HG03439 (cell line): ENCODE measurements at regions not wholly inside any gene's neighbourhood (a gene's known extent, or its start where the extent isn't known, plus 50 kb on each side); places are given as distances from the start of the nearest gene placed in this dataset.

Experiments used
- ATAC-seq: cut with Tn5 transposase; IDR thresholded peaks from one replicate; pipeline ENCODE4 v1.9.1; 2021; ENCODE audit warnings: mild to moderate bottlenecking, moderate library complexity; ENCODE audit not compliant: unreplicated experiment

DNA sequence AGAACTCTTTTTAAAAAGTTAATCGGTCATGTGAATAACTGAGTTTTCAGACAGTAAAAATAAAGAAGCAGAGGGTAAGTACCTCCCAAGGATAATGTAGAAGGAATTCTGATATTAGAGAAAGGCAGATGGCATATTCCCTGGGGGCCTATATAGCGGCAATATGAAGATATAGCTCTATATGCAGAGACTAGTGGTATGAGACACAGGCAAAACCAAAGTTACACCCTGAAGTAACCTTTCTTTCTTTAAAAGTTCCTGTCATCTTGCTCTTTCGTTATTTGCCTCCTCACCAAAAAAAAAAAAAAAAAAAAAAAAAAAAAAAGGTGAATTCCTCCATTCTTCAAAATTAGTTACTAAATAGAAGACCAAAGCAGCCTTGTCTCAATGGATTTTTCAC, 76.2 kb upstream of the ARHGAP32 start:
- ATAC-seq = no peak

DNA sequence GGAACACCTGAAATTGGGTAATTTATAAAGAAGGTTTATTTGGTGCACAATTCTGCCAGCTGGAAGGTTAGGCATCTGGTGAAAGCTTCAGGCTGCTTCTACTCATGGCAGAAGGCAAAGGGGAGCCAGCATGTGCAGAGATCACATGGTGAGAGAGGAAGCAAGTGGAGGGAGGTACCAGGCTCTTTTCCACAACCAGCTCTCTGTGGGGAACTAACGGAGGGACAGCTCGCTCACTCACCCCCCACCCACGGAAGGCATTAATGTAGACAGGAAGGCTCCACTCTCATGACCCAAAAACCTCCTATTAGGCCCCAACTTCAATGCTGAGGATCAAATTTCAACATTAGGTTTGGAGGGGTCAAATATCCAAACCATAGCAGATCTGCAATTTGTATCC, 75.6 kb upstream of the ARHGAP32 start:
- no peak for ATAC-seq

DNA sequence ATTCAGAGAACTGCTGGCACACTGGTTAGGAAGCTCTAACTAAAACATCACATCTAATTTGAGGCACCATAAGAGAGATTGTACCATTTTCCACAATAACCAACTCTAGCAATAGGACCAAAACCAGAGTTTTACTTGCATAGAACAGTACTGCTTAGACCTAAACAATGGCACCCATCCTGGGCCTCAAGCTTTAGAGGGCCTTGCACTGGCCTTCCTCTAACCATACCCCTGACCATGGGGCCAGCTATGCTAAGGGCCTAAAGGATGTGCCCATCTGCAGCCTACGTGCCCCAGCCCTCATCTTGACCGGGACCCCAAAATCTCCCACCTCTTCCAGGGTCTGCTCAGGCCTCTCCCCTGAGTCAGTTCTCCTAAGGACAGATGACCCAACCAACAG, 74.4 kb upstream of the ARHGAP32 start:
- ATAC-seq = no peak

DNA sequence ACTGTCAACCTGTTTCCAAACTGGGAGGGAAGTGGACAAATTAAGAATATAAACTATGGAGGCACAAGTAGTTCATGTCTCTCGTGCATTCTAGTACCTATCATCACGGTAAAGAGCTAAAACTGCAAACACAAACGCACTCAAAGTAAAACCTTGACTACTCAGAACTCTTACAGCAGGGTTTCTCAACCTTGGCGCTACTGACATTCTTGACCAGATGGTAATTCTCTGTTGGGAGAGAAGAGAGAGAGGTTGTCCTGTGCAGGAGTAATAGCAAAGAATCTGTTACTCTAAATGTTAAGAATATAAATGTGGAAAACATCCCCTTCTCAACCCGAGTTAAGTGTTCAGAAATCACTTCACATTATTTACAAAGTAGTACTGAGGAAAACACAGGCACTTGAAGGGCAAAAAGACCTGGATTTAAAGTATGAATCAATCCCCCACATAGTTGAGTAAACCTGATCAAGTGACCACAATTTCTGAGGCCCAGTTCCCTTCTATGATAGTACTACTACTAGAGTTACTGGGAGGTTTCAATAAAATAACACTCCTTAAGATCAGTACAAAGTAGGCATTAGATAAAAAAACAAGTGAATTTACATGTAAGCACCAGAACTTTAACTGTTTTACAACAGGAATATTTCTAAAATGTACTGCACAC, 73.1 kb upstream of the ARHGAP32 start:
- ATAC-seq = no peak

- no peak for ATAC-seq
These were observed 72.0 kb upstream of the ARHGAP32 start for GRCh38 chr11:129264114-129264513.

DNA sequence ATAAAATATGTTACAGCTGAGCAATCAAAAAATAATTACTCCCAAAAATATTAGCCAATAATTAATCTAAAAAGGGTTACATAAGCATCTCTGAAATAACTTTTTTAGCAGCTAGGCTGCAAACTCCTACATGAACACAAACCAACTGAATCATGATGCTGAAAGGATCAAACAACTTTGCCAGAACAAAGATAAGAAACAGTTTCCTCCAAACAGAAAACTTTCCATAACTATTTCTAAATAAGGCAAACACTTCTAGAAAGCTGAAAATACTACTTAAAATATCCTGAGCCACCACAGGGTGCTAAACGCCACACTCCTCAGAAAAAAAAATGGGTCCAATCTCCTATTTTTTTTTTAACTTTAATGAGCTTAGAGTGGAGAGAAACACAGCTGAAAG, 68.6 kb upstream of the ARHGAP32 start:
- ATAC-seq = no peak

- no peak for ATAC-seq
These were observed 67.8 kb upstream of the ARHGAP32 start for GRCh38 chr11:129259931-129260348.

DNA sequence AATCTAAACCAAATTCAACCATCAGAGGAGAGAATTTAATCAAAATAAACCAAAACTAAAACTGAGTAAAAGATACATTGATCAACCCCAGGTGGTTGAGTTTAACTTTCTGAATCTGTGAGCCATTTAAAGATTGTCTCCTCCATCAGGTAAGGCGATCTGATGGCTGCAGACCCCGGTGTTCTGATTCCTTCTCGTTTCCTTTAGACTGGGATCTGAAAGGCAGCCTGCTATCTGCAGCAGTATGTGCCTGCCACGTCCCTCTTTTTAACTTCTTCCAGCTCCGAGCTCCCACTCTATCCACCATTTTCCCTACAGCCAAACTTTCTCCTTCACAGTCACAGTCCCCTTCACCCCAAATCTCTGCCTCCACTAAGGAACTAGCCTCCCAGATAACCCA, 66.1 kb upstream of the ARHGAP32 start:
- no peak for ATAC-seq

DNA sequence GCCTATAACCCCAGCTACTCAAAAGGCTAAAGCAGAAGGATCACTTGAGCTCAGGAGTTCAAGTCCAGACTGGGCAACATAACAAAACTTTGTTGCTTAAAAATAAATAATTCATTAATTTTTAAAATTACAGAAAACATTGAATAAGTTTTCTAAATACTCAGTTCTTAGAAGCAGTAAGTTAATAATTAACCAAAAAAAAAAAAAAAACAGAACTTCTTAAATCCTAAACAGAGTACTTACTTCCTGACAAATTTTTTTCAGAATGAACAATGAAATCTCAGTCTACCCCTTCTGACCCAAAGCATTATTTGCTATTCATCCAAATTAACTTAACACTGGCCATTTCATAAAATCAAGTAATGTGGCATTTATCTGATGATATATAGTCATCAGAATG, 65.4 kb upstream of the ARHGAP32 start:
- no peak for ATAC-seq

- no peak for ATAC-seq
These were observed 60.5 kb upstream of the ARHGAP32 start for GRCh38 chr11:129252621-129253020.

DNA sequence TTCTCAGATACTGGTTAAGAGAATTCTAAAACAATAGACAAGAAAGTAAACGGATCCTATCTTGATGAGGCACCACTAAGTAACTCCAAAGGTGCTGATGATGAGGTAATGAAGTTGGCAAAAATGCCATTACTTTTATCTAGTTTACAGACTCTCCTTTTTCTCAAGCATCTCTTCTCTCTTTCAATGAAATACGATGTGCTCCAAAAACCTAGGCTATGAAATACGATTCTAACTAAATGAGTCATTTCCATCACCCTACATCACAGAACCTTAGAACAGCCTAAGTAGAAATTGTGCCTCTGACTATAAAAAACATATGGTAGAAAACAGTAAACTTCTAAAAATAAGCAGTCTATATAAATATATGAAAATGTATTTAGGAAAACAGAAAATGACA, 58.9 kb upstream of the ARHGAP32 start:
- ATAC-seq = no peak

DNA sequence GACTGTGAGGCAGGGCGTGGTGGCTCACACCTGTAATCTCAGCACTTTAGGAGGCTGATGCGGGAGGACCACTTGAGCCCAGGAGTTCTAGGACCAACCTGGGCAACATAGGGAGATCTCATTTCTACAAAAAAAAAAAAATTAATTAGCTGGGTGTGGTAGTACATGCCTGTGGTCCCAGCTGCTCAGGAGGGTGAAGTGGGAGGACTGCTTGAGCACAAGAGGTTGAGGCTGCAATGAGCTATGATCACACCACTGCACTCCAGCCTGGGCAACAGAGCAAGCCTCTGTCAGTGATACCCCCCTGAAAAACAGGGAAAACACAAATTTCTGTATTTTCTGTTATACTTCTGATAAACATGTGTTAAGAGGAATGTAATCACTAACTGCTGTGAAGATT, 57.8 kb upstream of the ARHGAP32 start:
- no peak for ATAC-seq

DNA sequence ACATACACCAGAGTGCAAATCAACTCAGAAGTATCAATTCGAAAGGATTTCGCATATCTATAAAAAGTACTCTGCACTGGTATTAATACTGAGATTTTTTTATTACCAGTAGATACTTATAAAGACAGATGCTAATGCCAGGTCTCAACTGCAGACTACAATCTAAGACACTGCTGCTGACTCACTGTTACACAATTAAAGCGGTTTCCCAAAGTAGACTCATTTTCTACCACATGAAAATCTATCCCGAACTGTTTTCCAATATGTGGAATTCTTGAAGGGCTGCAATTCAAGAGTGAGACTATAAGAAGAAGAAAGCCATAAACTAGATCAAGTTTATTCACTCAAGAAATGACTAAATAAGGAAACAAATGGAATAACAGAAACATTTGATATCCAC, 57.2 kb upstream of the ARHGAP32 start:
- no peak for ATAC-seq

- no peak for ATAC-seq
These were observed 56.5 kb upstream of the ARHGAP32 start for GRCh38 chr11:129248618-129249017.

DNA sequence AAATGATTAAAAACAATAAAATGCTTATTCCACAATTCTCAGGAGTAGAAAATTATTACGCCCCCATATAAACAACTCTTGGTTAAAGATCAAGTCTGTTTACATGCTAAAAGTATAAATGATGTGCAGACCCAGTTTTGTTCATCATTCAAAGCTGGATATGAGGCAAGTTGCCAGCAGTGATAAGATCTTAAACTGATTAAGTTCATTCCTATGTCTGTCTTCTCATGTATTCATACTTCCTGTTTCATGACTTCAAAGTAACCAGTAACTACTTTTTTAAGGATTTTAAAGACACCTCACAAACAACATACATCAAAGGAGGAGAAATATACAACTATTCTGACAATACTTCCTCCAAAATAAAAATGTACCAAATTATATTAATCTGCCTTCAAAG, 55.0 kb upstream of the ARHGAP32 start:
- ATAC-seq = no peak

DNA sequence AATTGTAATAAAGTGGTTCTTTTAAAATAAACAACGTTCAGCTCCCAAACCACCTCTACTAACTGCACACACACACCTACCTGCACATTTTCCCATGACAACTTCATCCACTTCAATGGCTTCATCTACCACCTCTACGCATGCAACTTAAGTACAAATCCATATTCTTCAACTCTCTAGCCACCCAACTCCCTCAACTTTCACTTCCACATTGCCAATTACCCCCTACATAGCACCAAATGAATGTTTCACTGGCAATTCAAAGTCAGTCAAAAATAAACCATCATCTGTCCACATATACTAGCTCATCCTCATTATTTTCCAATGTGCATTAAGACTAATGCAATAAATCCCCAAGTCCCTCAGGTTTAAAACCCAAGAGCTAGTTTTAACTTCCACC, 50.7 kb upstream of the ARHGAP32 start:
- ATAC-seq = no peak
